Loucy (cell line): ENCODE measurements at regions not wholly inside any gene's neighbourhood (a gene's known extent, or its start where the extent isn't known, plus 50 kb on each side); places are given as distances from the start of the nearest gene placed in this dataset.

ENCODE experiments used
- H2AFZ ChIP-seq: fragments of 200-600 bp; sonication (generic); 2 replicates; pipeline ENCODE4 v1.6.0; 2016; ENCODE audit warnings: antibody characterized with exemption, mild to moderate bottlenecking, low read length, moderate library complexity
- H3F3A ChIP-seq: fragments of 200-600 bp; 2 replicates; pipeline ENCODE4 v1.6.0; 2016; ENCODE audit warnings: antibody characterized with exemption, low read depth, mild to moderate bottlenecking
- H3K27me3 ChIP-seq: fragments of 200-600 bp; sonication (generic); 2 replicates; pipeline ENCODE4 v1.6.1; 2014; ENCODE audit warnings: low read length, mild to moderate bottlenecking; ENCODE audit not compliant: insufficient read depth, poor library complexity, severe bottlenecking
- H3K36me3 ChIP-seq: fragments of 200-600 bp; sonication (generic); 2 replicates; pipeline ENCODE4 v1.6.1; 2016; ENCODE audit warnings: low read length; ENCODE audit not compliant: insufficient read depth
- H3K4me1 ChIP-seq: fragments of 200-600 bp; sonication (generic); 2 replicates; pipeline ENCODE4 v1.5.1; 2014; ENCODE audit warnings: low read length, mild to moderate bottlenecking; ENCODE audit not compliant: insufficient read depth, poor library complexity, severe bottlenecking
- H3K4me2 ChIP-seq: fragments of 200-600 bp; sonication (generic); 2 replicates; pipeline ENCODE4 v1.6.0; 2014; ENCODE audit warnings: antibody characterized with exemption, low read length, low read depth, mild to moderate bottlenecking; ENCODE audit not compliant: poor library complexity, severe bottlenecking
- H3K4me3 ChIP-seq: fragments of 200-600 bp; sonication (generic); 2 replicates; pipeline ENCODE4 v1.5.1; 2014; ENCODE audit warnings: low read length, mild to moderate bottlenecking, mixed read lengths; ENCODE audit not compliant: poor library complexity, severe bottlenecking
- H3K79me2 ChIP-seq: fragments of 200-600 bp; sonication (generic); 2 replicates; pipeline ENCODE4 v1.6.1; 2014; ENCODE audit warnings: low read length; ENCODE audit not compliant: insufficient read depth
- H3K9ac ChIP-seq: fragments of 200-600 bp; sonication (generic); 2 replicates; pipeline ENCODE4 v1.6.0; 2014; ENCODE audit warnings: mild to moderate bottlenecking, low read depth, low read length, moderate library complexity; ENCODE audit not compliant: poor library complexity, severe bottlenecking
- H3K9me2 ChIP-seq: fragments of 200-600 bp; sonication (generic); replicated peaks from 2 replicates; pipeline ENCODE4 v1.6.1; 2016; ENCODE audit warnings: low read depth, low read length, mixed read lengths
- H3K9me3 ChIP-seq: fragments of 200-600 bp; sonication (generic); 2 replicates; pipeline ENCODE4 v1.6.1; 2014; ENCODE audit warnings: mild to moderate bottlenecking, antibody characterized with exemption, low read length, low read depth; ENCODE audit not compliant: insufficient read depth
- H4K20me1 ChIP-seq: fragments of 200-600 bp; sonication (generic); 2 replicates; pipeline ENCODE4 v1.6.0; 2014; ENCODE audit warnings: antibody characterized with exemption, low read length, mild to moderate bottlenecking; ENCODE audit not compliant: insufficient read depth, poor library complexity, severe bottlenecking
- CTCF ChIP-seq: fragments of 200-600 bp; sonication (generic); conservative IDR thresholded peaks from 2 replicates; pipeline ENCODE4 v1.5.1; 2014; ENCODE audit warnings: mild to moderate bottlenecking, antibody characterized with exemption, low read length
- EZH2phosphoT487 ChIP-seq: fragments of 200-600 bp; IDR thresholded peaks from 2 replicates; pipeline ENCODE4 v1.6.1; 2018; ENCODE audit warnings: antibody characterized with exemption, mild to moderate bottlenecking, moderate library complexity, borderline replicate concordance

DNA sequence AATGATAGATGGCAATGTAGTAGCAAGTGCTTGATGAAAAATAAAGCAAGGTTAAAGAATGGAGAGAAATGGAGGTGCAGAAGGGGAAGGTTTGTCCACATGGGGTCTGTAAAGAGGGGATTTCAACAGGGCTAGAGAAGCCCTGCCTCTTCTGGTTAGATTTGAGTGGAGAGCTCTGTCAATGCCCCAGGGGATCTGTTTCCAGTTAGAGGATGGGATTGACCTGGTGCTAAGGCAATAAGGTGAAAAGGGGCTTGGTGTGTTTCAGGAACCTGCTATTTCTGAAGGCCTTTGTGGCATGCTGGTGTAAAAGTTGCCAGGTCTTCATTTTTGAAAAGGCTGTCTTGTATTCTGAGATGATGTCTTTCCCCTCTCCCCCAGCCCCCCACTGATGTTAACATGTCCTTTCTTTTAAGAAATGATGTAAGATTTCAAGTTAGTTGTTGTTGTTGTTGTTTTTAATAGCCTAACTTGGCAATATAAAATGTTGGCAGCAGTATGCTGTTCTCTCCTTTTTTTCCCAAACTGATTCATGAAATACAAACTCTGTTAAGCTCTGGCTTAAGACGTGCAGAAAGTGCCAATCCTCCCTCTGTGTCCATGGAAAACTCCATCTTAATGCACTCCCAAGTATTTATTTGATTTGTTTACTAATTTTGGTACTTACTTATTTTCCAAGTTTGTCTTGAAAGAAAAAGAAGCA is 370.3 kb upstream of the ADGRL2 start:
- TF ChIP-seq CTCF = no peak
- TF ChIP-seq EZH2phosphoT487 = no peak
- H3F3A ChIP-seq = no peaks in the 10 kb centered on the region
- H3K36me3 ChIP-seq = no peaks in the 10 kb centered on the region
- no peak overlapping the region for H3K4me3 ChIP-seq
- H3K9ac ChIP-seq = no peak overlapping the region
- no peaks in the 10 kb centered on the region for H3K27me3 ChIP-seq
- H3K79me2 ChIP-seq = no peaks in the 10 kb centered on the region
- no peaks in the 10 kb centered on the region; the same call in 1 of the 2 replicates for H3K9me3 ChIP-seq
- H3K9me2 ChIP-seq = no peaks in the 10 kb centered on the region
- no peak overlapping the region for H3K4me2 ChIP-seq
- H3K4me1 ChIP-seq = no peaks in the 10 kb centered on the region
- H2AFZ ChIP-seq = no peak overlapping the region
- H4K20me1 ChIP-seq = no peaks in the 10 kb centered on the region

- H3K9me2 ChIP-seq = no peaks in the 10 kb centered on the region
- H3K9ac ChIP-seq = no peak overlapping the region
- H3K4me1 ChIP-seq = no peaks in the 10 kb centered on the region
- H3K27me3 ChIP-seq = no peaks in the 10 kb centered on the region
- no peaks in the 10 kb centered on the region for H3F3A ChIP-seq
- H3K4me3 ChIP-seq = no peak overlapping the region
- H3K4me2 ChIP-seq = no peak overlapping the region
- no peaks in the 10 kb centered on the region for H3K79me2 ChIP-seq
- no peaks in the 10 kb centered on the region for H3K36me3 ChIP-seq
- H3K9me3 ChIP-seq = no peaks in the 10 kb centered on the region; the same call in 1 of the 2 replicates
- H4K20me1 ChIP-seq = no peaks in the 10 kb centered on the region
- no peak overlapping the region for H2AFZ ChIP-seq
- TF ChIP-seq EZH2phosphoT487 (no peak), CTCF (no peak)
Observed at GRCh38 chr1:81428998-81429397, 371.7 kb upstream of the ADGRL2 start.

GRCh38 chr1:81424816-81425215 is 375.9 kb upstream of the ADGRL2 start:
- no peaks in the 10 kb centered on the region for H3K79me2 ChIP-seq
- no peak overlapping the region for H3K9ac ChIP-seq
- H4K20me1 ChIP-seq = no peaks in the 10 kb centered on the region
- H3K36me3 ChIP-seq = no peaks in the 10 kb centered on the region
- H3K4me2 ChIP-seq = no peak overlapping the region
- H3K9me2 ChIP-seq = no peaks in the 10 kb centered on the region
- no peaks in the 10 kb centered on the region for H3K27me3 ChIP-seq
- H3K9me3 ChIP-seq = no peaks in the 10 kb centered on the region
- H3F3A ChIP-seq = no peaks in the 10 kb centered on the region
- H2AFZ ChIP-seq = no peak overlapping the region
- no peak overlapping the region for H3K4me3 ChIP-seq
- TF ChIP-seq EZH2phosphoT487 (no peak), CTCF (no peak)
- H3K4me1 ChIP-seq = no peaks in the 10 kb centered on the region
